ENCODE measurements at regions not wholly inside any gene's neighbourhood (a gene's known extent, or its start where the extent isn't known, plus 50 kb on each side); places are given as distances from the start of the nearest gene placed in this dataset.
"Not testable (repeated sequence)": the region's sequence is repeated elsewhere in the genome, so short reads cannot be mapped to it uniquely, and the experiment has no call there.

GRCh38 chr6:168369786-168370185 lies 50.2 kb upstream of the DACT2 start:
- DNase-seq: no peak

GRCh38 chr6:168370310-168370991 lies 50.9 kb upstream of the DACT2 start:
- DNase-seq: no peak

- DNase-seq: no peak
Measured at GRCh38 chr6:168371185-168371584, 51.6 kb upstream of the DACT2 start.

GRCh38 chr6:168371618-168371980 lies 52.0 kb upstream of the DACT2 start:
- DNase-seq: no peak

- no peak for DNase-seq
Measured at GRCh38 chr6:168371981-168372711, 52.6 kb upstream of the DACT2 start.

- peak; percentile 74 for DNase-seq
Measured at GRCh38 chr6:168372889-168373288, 53.3 kb upstream of the DACT2 start.

- DNase-seq: peak; percentile 74
Measured at GRCh38 chr6:168373389-168373788, 53.8 kb upstream of the DACT2 start.

GRCh38 chr6:168374051-168374502 lies 54.5 kb upstream of the DACT2 start:
- DNase-seq: no peak

GRCh38 chr6:168374541-168375071 lies 55.0 kb upstream of the DACT2 start:
- DNase-seq: no peak

- DNase-seq: no peak
Measured at GRCh38 chr6:168376120-168376519, 56.5 kb upstream of the DACT2 start.

- no peak for DNase-seq
Measured at GRCh38 chr6:168376811-168377483, 57.4 kb upstream of the DACT2 start.

- no peak for DNase-seq
Measured at GRCh38 chr6:168377484-168377855, 57.9 kb upstream of the DACT2 start.

GRCh38 chr6:168377856-168378832 lies 58.6 kb upstream of the DACT2 start:
- DNase-seq: no peak

- DNase-seq: not testable (repeated sequence)
Measured at GRCh38 chr6:168379579-168379978, 60.0 kb upstream of the DACT2 start.

- DNase-seq: not testable (repeated sequence)
Measured at GRCh38 chr6:168380166-168380955, 60.6 kb upstream of the SMOC2 start.

GRCh38 chr6:168380956-168381605 lies 59.9 kb upstream of the SMOC2 start:
- DNase-seq: no peak

- DNase-seq: no peak
Measured at GRCh38 chr6:168381726-168382458, 59.1 kb upstream of the SMOC2 start.

GRCh38 chr6:168383062-168383854 lies 57.7 kb upstream of the SMOC2 start:
- DNase-seq: no peak
